OCI-LY1 (cell line): ENCODE measurements at regions not wholly inside any gene's neighbourhood (a gene's known extent, or its start where the extent isn't known, plus 50 kb on each side); places are given as distances from the start of the nearest gene placed in this dataset.

Source experiments
- CTCF ChIP-seq: fragments of 200-600 bp; sonication (generic), shearing (Covaris generic); IDR thresholded peaks from 2 replicates; pipeline ENCODE4 v1.5.1; 2017; ENCODE audit warnings: mild to moderate bottlenecking, antibody characterized with exemption, low read length, moderate library complexity, mixed read lengths
- EZH2 ChIP-seq: fragments of 200-600 bp; sonication (generic), shearing (Covaris generic); IDR thresholded peaks from 2 replicates; pipeline ENCODE4 v1.8.0; 2017; ENCODE audit warnings: borderline replicate concordance, mixed run types, mild to moderate bottlenecking, antibody characterized with exemption, low read length, moderate library complexity, mixed read lengths

GRCh38 chr21:15121655-15122120, 56.9 kb upstream of the NRIP1 start:
- TF ChIP-seq CTCF (no peak), EZH2 (no peak)
